HCT116 (cell line): ENCODE measurements at regions not wholly inside any gene's neighbourhood (a gene's known extent, or its start where the extent isn't known, plus 50 kb on each side); places are given as distances from the start of the nearest gene placed in this dataset.

Source experiments
- ATAC-seq: fragments of 200-7000 bp; cut with Tn5 transposase; 2 replicates; pipeline ENCODE4 v1.9.1; 2020; ENCODE audit warnings: mild to moderate bottlenecking, moderate library complexity
- BruUV-seq: library from RNA; stranded (reverse); fragments of 400-500 nt; replicated peaks from 2 replicates; lab custom pipeline; 2021; lab: Mats Ljungman, UMichigan
- CTCF ChIA-PET: fragments of 300-600 bp; sonication (Branson Sonifier 250); formaldehyde crosslinking; loops from one replicate; lab custom pipeline; 2021; ENCODE audit warnings: antibody characterized with exemption; lab: Charles Lee
- POLR2A ChIA-PET: fragments of 300-600, 350-600 bp; sonication (Branson Sonifier 250); formaldehyde crosslinking; loops from one replicate; lab custom pipeline; 2021; ENCODE audit warnings: antibody characterized with exemption; lab: Charles Lee
- RAD21 ChIA-PET, 2 experiments: fragments of 300-600 bp; sonication (Branson Sonifier 250); formaldehyde crosslinking; loops; one replicate each; lab custom pipeline; 2023; ENCODE audit warnings: low total read pairs in 2 of 2; ENCODE audit not compliant: uncharacterized antibody in 2 of 2, unreplicated experiment in 2 of 2, low non-redundant PET in 1 of 2; lab: Charles Lee
- DNase-seq: peaks from one replicate; pipeline ENCODE4 v3.0.0-alpha.2; 2010; ENCODE audit warnings: low read depth, low spot score
- H2AFZ ChIP-seq: fragments of 200-600 bp; shearing (Covaris generic), sonication (generic); 2 replicates; pipeline ENCODE4 v1.6.1; 2017; ENCODE audit warnings: low read depth, mixed run types, mixed read lengths, antibody characterized with exemption, low read length; ENCODE audit not compliant: poor library complexity, severe bottlenecking
- H3K27ac ChIP-seq: 2 replicates; pipeline ENCODE4 v1.5.1; 2012; ENCODE audit warnings: low read depth, low read length
- H3K27me3 ChIP-seq: fragments of 200-600 bp; sonication (generic); 2 replicates; pipeline ENCODE4 v1.6.1; 2016; ENCODE audit warnings: mixed run types, low read length, mixed read lengths; ENCODE audit not compliant: insufficient read depth
- H3K36me3 ChIP-seq, 2 experiments: fragments of 200-500 bp in 1 of 2; fragments of 200-600 bp in 1 of 2; sonication (Bioruptor generic) in 1 of 2; sonication (generic) in 1 of 2; 2 replicates each; pipeline versions ENCODE4 v1.5.1 to v1.6.1; 2014 to 2016; ENCODE audit warnings: low read length in 2 of 2, inconsistent platforms in 1 of 2, mixed read lengths in 1 of 2, mixed run types in 1 of 2; ENCODE audit not compliant: insufficient read depth in 2 of 2, control insufficient read depth in 1 of 2
- H3K4me1 ChIP-seq, 2 experiments: fragments of 200-600 bp in 1 of 2; sonication (generic) in 1 of 2; 2 replicates each; pipeline versions ENCODE4 v1.5.1 to v1.6.1; 2012 to 2017; ENCODE audit warnings: low read length in 2 of 2, inconsistent platforms in 1 of 2, mild to moderate bottlenecking in 1 of 2, mixed read lengths in 1 of 2, mixed run types in 1 of 2, moderate library complexity in 1 of 2; ENCODE audit not compliant: insufficient read depth in 2 of 2, control insufficient read depth in 1 of 2
- H3K4me2 ChIP-seq: fragments of 200-600 bp; sonication (generic); 2 replicates; pipeline ENCODE4 v1.6.1; 2017; ENCODE audit warnings: mixed run types, low read length, mixed read lengths
- H3K4me3 ChIP-seq, 2 experiments: fragments of 200-600 bp in 1 of 2; sonication (generic) in 1 of 2; replicated peaks in 1 of 2; 2 replicates each; pipeline ENCODE4 v1.5.1; 2011 to 2016; ENCODE audit warnings: low read length in 2 of 2, control low read depth in 1 of 2, low read depth in 1 of 2, mild to moderate bottlenecking in 1 of 2, mixed read lengths in 1 of 2, mixed run types in 1 of 2
- H3K79me2 ChIP-seq: fragments of 200-600 bp; sonication (generic); 2 replicates; pipeline ENCODE4 v1.6.1; 2017; ENCODE audit warnings: mild to moderate bottlenecking, mixed run types, low read length, moderate library complexity, mixed read lengths; ENCODE audit not compliant: insufficient read depth
- H3K9ac ChIP-seq: fragments of 200-600 bp; sonication (generic); 2 replicates; pipeline ENCODE4 v1.6.1; 2016; ENCODE audit warnings: low read length, mixed read lengths
- H3K9me2 ChIP-seq: fragments of 200-600 bp; sonication (generic), shearing (Covaris generic); 2 replicates; pipeline ENCODE4 v1.6.1; 2017; ENCODE audit warnings: mixed run types, mild to moderate bottlenecking, moderate library complexity; ENCODE audit not compliant: insufficient read depth
- H3K9me3 ChIP-seq, 2 experiments: fragments of 200-500 bp in 1 of 2; fragments of 200-600 bp in 1 of 2; sonication (Bioruptor generic) in 1 of 2; sonication (generic) in 1 of 2; 2 replicates each; pipeline ENCODE4 v1.6.1; 2014 to 2017; ENCODE audit warnings: low read length in 2 of 2, mixed read lengths in 2 of 2, inconsistent platforms in 1 of 2, low read depth in 1 of 2, mild to moderate bottlenecking in 1 of 2, mixed run types in 1 of 2, moderate library complexity in 1 of 2; ENCODE audit not compliant: control insufficient read depth in 1 of 2, insufficient read depth in 1 of 2
- H4K20me1 ChIP-seq: fragments of 200-600 bp; sonication (generic), shearing (Covaris generic); 2 replicates; pipeline ENCODE4 v1.6.1; 2017; ENCODE audit warnings: mixed run types, mild to moderate bottlenecking, moderate library complexity; ENCODE audit not compliant: insufficient read depth
- ATF3 ChIP-seq: IDR thresholded peaks from 2 replicates; pipeline ENCODE4 v1.6.1; 2012
- CBX3 ChIP-seq: IDR thresholded peaks from 2 replicates; pipeline ENCODE4 v1.6.1; 2012; ENCODE audit warnings: low read depth
- CEBPB ChIP-seq: IDR thresholded peaks from 2 replicates; pipeline ENCODE4 v1.6.1; 2012; ENCODE audit warnings: low read depth
- CTCF ChIP-seq, 3 experiments: fragments of 200-600 bp in 1 of 3; sonication (generic) in 1 of 3; IDR thresholded peaks in 2 of 3; conservative IDR thresholded peaks in 1 of 3; 2 replicates each; pipeline ENCODE4 v1.5.1; 2012 to 2017; ENCODE audit warnings: low read depth in 2 of 3, low read length in 2 of 3, antibody characterized with exemption in 1 of 3, borderline replicate concordance in 1 of 3, control low read depth in 1 of 3, mild to moderate bottlenecking in 1 of 3, mixed read lengths in 1 of 3, mixed run types in 1 of 3, moderate library complexity in 1 of 3; ENCODE audit not compliant: insufficient read depth in 1 of 3
- ELF1 ChIP-seq: IDR thresholded peaks from 2 replicates; pipeline ENCODE4 v1.6.1; 2012; ENCODE audit warnings: low read depth, borderline replicate concordance
- EZH2 ChIP-seq: fragments of 200-600 bp; sonication (generic); IDR thresholded peaks from 2 replicates; pipeline ENCODE4 v1.6.1; 2017; ENCODE audit warnings: antibody characterized with exemption, mixed run types
- EZH2phosphoT487 ChIP-seq: fragments of 200-600 bp; IDR thresholded peaks from 2 replicates; pipeline ENCODE4 v1.6.1; 2018; ENCODE audit warnings: antibody characterized with exemption, borderline replicate concordance
- FOSL1 ChIP-seq: IDR thresholded peaks from 2 replicates; pipeline ENCODE4 v1.6.1; 2012; ENCODE audit warnings: low read depth
- JUND ChIP-seq: IDR thresholded peaks from 2 replicates; pipeline ENCODE4 v1.6.1; 2012
- MAX ChIP-seq: IDR thresholded peaks from 2 replicates; pipeline ENCODE4 v1.6.1; 2012
- POLR2A ChIP-seq: IDR thresholded peaks from 2 replicates; pipeline ENCODE4 v1.7.0; 2011; ENCODE audit warnings: borderline replicate concordance; ENCODE audit not compliant: insufficient read depth, insufficient read length; ENCODE audit errors: extremely low read depth
- POLR2AphosphoS5 ChIP-seq: IDR thresholded peaks from 2 replicates; pipeline ENCODE4 v1.6.1; 2011; ENCODE audit warnings: mild to moderate bottlenecking, low read depth, low read length, moderate library complexity
- RAD21 ChIP-seq: IDR thresholded peaks from 2 replicates; pipeline ENCODE4 v1.6.1; 2012; ENCODE audit warnings: low read depth, mild to moderate bottlenecking
- SIN3A ChIP-seq: IDR thresholded peaks from 2 replicates; pipeline ENCODE4 v1.6.1; 2012; ENCODE audit warnings: low read depth
- SP1 ChIP-seq: IDR thresholded peaks from 2 replicates; pipeline ENCODE4 v1.6.1; 2012; ENCODE audit warnings: low read depth
- SRF ChIP-seq: IDR thresholded peaks from 2 replicates; pipeline ENCODE4 v1.6.1; 2012; ENCODE audit warnings: low read depth
- TCF7L2 ChIP-seq: IDR thresholded peaks from 2 replicates; pipeline ENCODE4 v1.7.0; 2011; ENCODE audit warnings: borderline replicate concordance, inconsistent platforms; ENCODE audit not compliant: insufficient read depth, insufficient read length; ENCODE audit errors: extremely low read depth
- ZBTB33 ChIP-seq: IDR thresholded peaks from 2 replicates; pipeline ENCODE4 v1.6.1; 2011; ENCODE audit warnings: mild to moderate bottlenecking, low read length, moderate library complexity; ENCODE audit not compliant: insufficient replicate concordance; ENCODE audit errors: extremely low read depth
- ZFX ChIP-seq: fragments of 450-650 bp; IDR thresholded peaks from 2 replicates; pipeline ENCODE4 v1.6.1; 2017
- ZNF274 ChIP-seq: fragments of 200-500 bp; sonication (Bioruptor generic); IDR thresholded peaks from 2 replicates; pipeline ENCODE4 v1.6.1; 2014; ENCODE audit warnings: mild to moderate bottlenecking, low read depth, low read length, inconsistent platforms
- intact Hi-C: fragments of 100-400 bp; cut with micrococcal nuclease; formaldehyde crosslinking; loops from 2 replicates; pipeline ENCODE4 v1.10.0; 2022

- TF ChIP-seq EZH2phosphoT487 (no peak), ZNF274 (no peak), CEBPB (no peak)
Measured at GRCh38 chr15:81061490-81062253, 60.9 kb downstream of the TLNRD1 start (continued).

- Histone ChIP-seq H3K27ac (no peak overlapping the region), H3K27me3 (no peaks in the 10 kb centered on the region), H3K79me2 (no peaks in the 10 kb centered on the region), H3K9ac (no peak overlapping the region), H3K4me2 (no peak overlapping the region), H4K20me1 (no peaks in the 10 kb centered on the region), H3K4me1 (no peaks in the 10 kb centered on the region), H3K36me3 (no peaks in the 10 kb centered on the region), H3K9me2 (no peaks in the 10 kb centered on the region), H3K4me3 (no peak overlapping the region), H2AFZ (no peak overlapping the region), H3K9me3 (no peaks in the 10 kb centered on the region)
- BruUV-seq = no TSS peak
- DNase-seq (no peak), ATAC-seq (no peak)
- RAD21 ChIA-PET = no interaction called here
- POLR2A ChIA-PET = no interaction called here
- CTCF ChIA-PET = no interaction called here
- intact Hi-C loops = no loop called here
- TF ChIP-seq CTCF (IDR thresholded peaks at IDR 0.05 in 2 of 3, conservative IDR thresholded peaks at IDR 0.05 in 1 of 3; ENCODE audit: borderline replicate concordance in 1 of 3, insufficient read depth in 1 of 3, low read depth in 2 of 3, low read length in 2 of 3) = no peak
- no peak for TF ChIP-seq ZBTB33
- TF ChIP-seq FOSL1 = no peak
- no peak for TF ChIP-seq POLR2AphosphoS5
- no peak for TF ChIP-seq SP1
- no peak for TF ChIP-seq CBX3
- TF ChIP-seq ATF3 = no peak
- TF ChIP-seq JUND = no peak
- TF ChIP-seq CEBPB = no peak
- no peak for TF ChIP-seq EZH2
- TF ChIP-seq ELF1 = no peak
- no peak for TF ChIP-seq RAD21
- TF ChIP-seq MAX = no peak
- no peak for TF ChIP-seq SRF
- TF ChIP-seq SIN3A = no peak
- TF ChIP-seq ZFX = no peak
- TF ChIP-seq EZH2phosphoT487 = no peak
- TF ChIP-seq POLR2A = no peak
- no peak for TF ChIP-seq TCF7L2
Measured at GRCh38 chr15:81062937-81063336, 62.2 kb downstream of the TLNRD1 start.
